SK-N-SH (cell line): ENCODE measurements at regions not wholly inside any gene's neighbourhood (a gene's known extent, or its start where the extent isn't known, plus 50 kb on each side); places are given as distances from the start of the nearest gene placed in this dataset.

Experiments
- CTCF ChIA-PET: fragments of 300-600, 350-600 bp; formaldehyde crosslinking; extraction: SDS; loops from one replicate; lab custom pipeline; 2021; lab: Yijun Ruan, JAX
- POLR2A ChIA-PET: fragments of 350-600 bp; sonication (Branson Sonifier 250); formaldehyde crosslinking; extraction: SDS; loops from one replicate; lab custom pipeline; 2020; ENCODE audit warnings: antibody characterized with exemption, inconsistent platforms; lab: Yijun Ruan, JAX
- DNase-seq: peaks from one replicate; pipeline ENCODE4 v3.0.0; 2012
- H2AFZ ChIP-seq: fragments of 200-600 bp; sonication (generic); 2 replicates; pipeline ENCODE4 v1.8.1; 2016; ENCODE audit warnings: antibody characterized with exemption, mild to moderate bottlenecking, low read depth
- H3F3A ChIP-seq: fragments of 200-600 bp; sonication (generic); replicated peaks from 2 replicates; pipeline ENCODE3; 2016; ENCODE audit warnings: antibody characterized with exemption, mild to moderate bottlenecking; ENCODE audit not compliant: insufficient read depth
- H3K27ac ChIP-seq, 2 experiments: fragments of 200-500 bp in 1 of 2; fragments of 200-600 bp in 1 of 2; sonication (Bioruptor generic) in 1 of 2; sonication (generic), shearing (Covaris generic) in 1 of 2; 2 replicates each; pipeline versions ENCODE4 v1.5.1 to v1.6.1; 2014 to 2016; ENCODE audit warnings: low read depth in 2 of 2, inconsistent platforms in 1 of 2, low read length in 1 of 2, mild to moderate bottlenecking in 1 of 2, mixed read lengths in 1 of 2
- H3K27me3 ChIP-seq: fragments of 200-600 bp; sonication (generic), shearing (Covaris generic); 2 replicates; pipeline ENCODE4 v1.6.1; 2016; ENCODE audit warnings: mixed run types; ENCODE audit not compliant: insufficient read depth
- H3K36me3 ChIP-seq, 2 experiments: fragments of 200-500 bp in 1 of 2; fragments of 200-600 bp in 1 of 2; sonication (Bioruptor generic) in 1 of 2; sonication (generic) in 1 of 2; replicated peaks in 1 of 2; 2 replicates each; pipeline versions ENCODE3 to v1.5.1; 2014 to 2016; ENCODE audit warnings: low read length in 1 of 2, mild to moderate bottlenecking in 1 of 2; ENCODE audit not compliant: insufficient read depth in 2 of 2, control insufficient read depth in 1 of 2
- H3K4me1 ChIP-seq, 2 experiments: fragments of 200-500 bp in 1 of 2; fragments of 200-600 bp in 1 of 2; sonication (Bioruptor generic) in 1 of 2; sonication (generic), shearing (Covaris generic) in 1 of 2; 2 replicates each; pipeline versions ENCODE4 v1.5.1 to v1.6.1; 2014 to 2016; ENCODE audit warnings: low read depth in 1 of 2, low read length in 1 of 2, mixed run types in 1 of 2; ENCODE audit not compliant: insufficient read depth in 2 of 2, control insufficient read depth in 1 of 2
- H3K4me2 ChIP-seq: fragments of 200-600 bp; sonication (generic), shearing (Covaris generic); 2 replicates; pipeline ENCODE4 v1.6.1; 2017; ENCODE audit warnings: mixed run types
- H3K4me3 ChIP-seq, 2 experiments: fragments of 200-500 bp in 1 of 2; fragments of 200-600 bp in 1 of 2; sonication (Bioruptor generic) in 1 of 2; sonication (generic), shearing (Covaris generic) in 1 of 2; 2 replicates each; pipeline versions ENCODE4 v1.5.1 to v1.8.1; 2014 to 2016; ENCODE audit warnings: low read depth in 2 of 2, inconsistent platforms in 1 of 2, low read length in 1 of 2, mild to moderate bottlenecking in 1 of 2, mixed read lengths in 1 of 2, moderate library complexity in 1 of 2
- H3K79me2 ChIP-seq: fragments of 200-600 bp; sonication (generic); 2 replicates; pipeline ENCODE4 v1.8.1; 2017; ENCODE audit warnings: mild to moderate bottlenecking; ENCODE audit not compliant: insufficient read depth
- H3K9ac ChIP-seq: fragments of 200-600 bp; sonication (generic); 2 replicates; pipeline ENCODE4 v1.6.1; 2017; ENCODE audit warnings: mixed run types
- H3K9me2 ChIP-seq: fragments of 200-600 bp; sonication (generic); 2 replicates; pipeline ENCODE4 v1.6.1; 2017; ENCODE audit warnings: mixed run types
- H3K9me3 ChIP-seq: fragments of 200-600 bp; sonication (generic); 2 replicates; pipeline ENCODE4 v1.6.1; 2017; ENCODE audit warnings: mixed run types, mild to moderate bottlenecking, moderate library complexity
- H4K20me1 ChIP-seq: fragments of 200-600 bp; sonication (generic); 2 replicates; pipeline ENCODE4 v1.6.1; 2017; ENCODE audit warnings: mild to moderate bottlenecking, mixed run types; ENCODE audit not compliant: insufficient read depth
- CTCF ChIP-seq: fragments of 200-600 bp; sonication (generic); IDR thresholded peaks from 2 replicates; pipeline ENCODE4 v1.6.1; 2017; ENCODE audit warnings: antibody characterized with exemption, mild to moderate bottlenecking, moderate library complexity
- EP300 ChIP-seq, 2 experiments: IDR thresholded peaks; 2 replicates each; pipeline versions ENCODE4 v1.4.0 to v1.6.1; 2012; ENCODE audit warnings: borderline replicate concordance in 1 of 2, low read depth in 1 of 2, low read length in 1 of 2
- EZH2phosphoT487 ChIP-seq: fragments of 200-600 bp; sonication (generic); IDR thresholded peaks from 2 replicates; pipeline ENCODE4 v1.6.1; 2017; ENCODE audit warnings: low read depth, mixed run types, mild to moderate bottlenecking, antibody characterized with exemption, moderate library complexity, borderline replicate concordance
- FOXM1 ChIP-seq: IDR thresholded peaks from 2 replicates; pipeline ENCODE4 v1.4.0; 2012; ENCODE audit warnings: low read depth, mild to moderate bottlenecking
- GATA2 ChIP-seq: sonication (generic); formaldehyde crosslinking; IDR thresholded peaks from 2 replicates; pipeline ENCODE4 v1.5.0; 2020; ENCODE audit warnings: mild to moderate bottlenecking, missing genetic modification reagents
- PBX3 ChIP-seq: IDR thresholded peaks from 2 replicates; pipeline ENCODE4; 2012
- POLR2AphosphoS5 ChIP-seq: IDR thresholded peaks from 2 replicates; pipeline ENCODE4 v1.6.1; 2012; ENCODE audit warnings: low read depth, low read length
- RFX5 ChIP-seq: IDR thresholded peaks from 2 replicates; pipeline ENCODE4 v1.6.1; 2012; ENCODE audit warnings: mild to moderate bottlenecking, improper control_type of control experiment, low read length
- TCF12 ChIP-seq: IDR thresholded peaks from 2 replicates; pipeline ENCODE4 v1.4.0; 2012
- TEAD4 ChIP-seq: IDR thresholded peaks from 2 replicates; pipeline ENCODE4 v1.4.0; 2012; ENCODE audit warnings: mild to moderate bottlenecking, borderline replicate concordance; ENCODE audit not compliant: insufficient read depth
- USF2 ChIP-seq: fragments of 150-350 bp; IDR thresholded peaks from 2 replicates; pipeline ENCODE4 v1.6.1; 2017; ENCODE audit warnings: antibody characterized with exemption, low read length, low read depth, borderline replicate concordance
- YY1 ChIP-seq: IDR thresholded peaks from 2 replicates; pipeline ENCODE4 v1.4.0; 2012; ENCODE audit warnings: low read depth, mild to moderate bottlenecking
- ZBTB33 ChIP-seq: IDR thresholded peaks from 2 replicates; pipeline ENCODE4 v1.4.0; 2012; ENCODE audit warnings: low read depth, borderline replicate concordance
- WGBS: methylation state at CpG from one replicate; pipeline ENCODE4 v1.1.6; 2017; ENCODE audit warnings: low lambda C conversion rate; 5-methylcytosine and 5-hydroxymethylcytosine counted together

GRCh38 chr2:196510246-196510645 is 129.3 kb upstream of the CCDC150 start:
- Histone ChIP-seq H4K20me1 (no peaks in the 10 kb centered on the region), H3K27me3 (no peaks in the 10 kb centered on the region), H3K4me3 (no peak overlapping the region), H3K4me2 (no peak overlapping the region), H3K9me2 (no peaks in the 10 kb centered on the region), H3K79me2 (no peaks in the 10 kb centered on the region), H3K36me3 (no peaks in the 10 kb centered on the region), H3F3A (no peaks in the 10 kb centered on the region), H3K27ac (no peak overlapping the region), H3K9ac (no peak overlapping the region)
- WGBS, result 75% methylated on average over 1 of the region's 1 CpG
- no peak for DNase-seq
- POLR2A ChIA-PET, result no interaction called here
- TF ChIP-seq EZH2phosphoT487, result no peak
- no peak for TF ChIP-seq GATA2 (CRISPR knock-in tag)
- no peak for TF ChIP-seq RFX5
- TF ChIP-seq CTCF, result no peak
- TF ChIP-seq POLR2AphosphoS5, result no peak
- no peak for TF ChIP-seq TEAD4
- no peak for TF ChIP-seq TCF12
- TF ChIP-seq FOXM1, result no peak
- no peak for TF ChIP-seq ZBTB33
- no peak for TF ChIP-seq USF2
- no peak for TF ChIP-seq PBX3
- TF ChIP-seq EP300 (IDR thresholded peaks at IDR 0.05; ENCODE audit: borderline replicate concordance in 1 of 2, low read depth in 1 of 2, low read length in 1 of 2), result no peak
- TF ChIP-seq YY1, result no peak
- TF ChIP-seq, all 33 proteins: peak for 0
- Histone ChIP-seq H2AFZ (no peak overlapping the region), H3K9me3 (no peaks in the 10 kb centered on the region), H3K4me1 (peaks cover 0 to 7% of the 10 kb centered on the region in 2 experiments; a peak in 1 of 4 replicates)
- CTCF ChIA-PET, result no interaction called here
